Fibroblast of skin of back (primary cell): ENCODE measurements at regions not wholly inside any gene's neighbourhood (a gene's known extent, or its start where the extent isn't known, plus 50 kb on each side); places are given as distances from the start of the nearest gene placed in this dataset.
"Not testable (repeated sequence)": the region's sequence is repeated elsewhere in the genome, so short reads cannot be mapped to it uniquely, and the experiment has no call there.

Experiments
- DNase-seq: peaks from one replicate; pipeline ENCODE4 v3.0.0-alpha.2; 2013

DNA sequence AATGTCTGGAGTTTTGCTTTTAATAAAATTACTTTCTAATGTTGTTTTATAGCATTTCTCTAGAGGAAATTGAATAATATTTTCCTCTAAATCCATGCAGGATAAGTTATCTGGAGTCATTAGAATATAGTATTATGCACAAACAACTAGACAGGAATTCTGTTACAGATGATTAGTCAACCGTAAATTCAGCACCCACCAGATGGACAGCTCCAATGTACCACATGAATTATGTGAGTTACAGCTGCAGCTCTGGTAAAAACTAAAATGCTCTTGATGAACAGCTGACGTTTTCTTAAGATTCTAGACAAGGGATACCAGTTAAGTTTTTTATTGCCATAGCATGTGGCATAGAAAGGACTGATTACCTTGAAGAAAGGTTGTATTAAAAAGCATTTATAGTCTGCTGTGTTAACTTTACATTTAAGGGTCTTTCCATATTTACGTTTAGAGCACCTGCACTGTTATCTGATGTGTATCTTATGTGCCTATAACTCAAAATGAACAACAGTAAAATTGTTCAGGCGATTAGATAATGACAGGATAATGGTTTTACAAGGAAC is 321.4 kb upstream of the LRFN5 start:
- peak; percentile 37 for DNase-seq

GRCh38 chr14:41280745-41281144 is 325.9 kb upstream of the LRFN5 start:
- no peak for DNase-seq

GRCh38 chr14:41277450-41277849 is 329.2 kb upstream of the LRFN5 start:
- DNase-seq = no peak

GRCh38 chr14:41257476-41257875 is 349.2 kb upstream of the LRFN5 start:
- DNase-seq = no peak

GRCh38 chr14:41235466-41235865 is 371.2 kb upstream of the LRFN5 start:
- no peak for DNase-seq

DNA sequence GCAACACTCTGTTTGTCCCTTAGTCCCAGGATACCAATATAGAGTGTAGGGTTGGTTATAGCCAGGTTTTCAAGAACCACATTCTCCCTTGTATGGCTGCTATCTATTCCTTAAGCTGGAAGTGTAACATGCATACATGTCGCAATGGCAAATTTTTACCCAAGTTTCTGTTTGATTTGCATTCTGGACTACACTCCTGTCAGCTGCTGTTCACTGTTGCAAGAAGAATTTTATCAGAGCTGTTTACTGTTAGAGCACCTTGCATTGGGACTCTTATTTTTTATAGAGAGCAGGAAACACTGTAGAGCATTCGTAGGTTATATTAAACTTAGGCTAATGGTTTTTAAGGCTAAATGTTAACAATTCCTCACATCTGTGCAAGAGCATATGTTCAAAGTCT is 376.0 kb upstream of the LRFN5 start:
- DNase-seq = no peak

DNA sequence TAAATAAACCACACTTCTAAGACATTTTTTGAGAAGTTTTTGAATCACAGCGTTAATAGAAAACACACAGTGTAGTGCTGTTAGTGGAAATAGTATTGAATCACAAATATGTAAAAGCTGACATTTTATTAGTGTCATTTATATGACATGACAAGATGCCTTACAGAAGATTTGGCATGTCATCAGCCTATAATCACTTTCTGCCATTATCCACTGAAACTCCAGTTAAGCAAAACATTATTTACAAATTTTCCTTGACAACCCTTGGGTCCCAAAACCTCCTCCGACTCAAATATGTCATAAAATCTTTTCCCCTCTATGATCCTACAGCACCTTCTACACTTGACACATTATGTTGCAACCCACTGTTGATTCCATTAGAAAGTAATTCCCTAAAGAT is 376.9 kb upstream of the LRFN5 start:
- DNase-seq = no peak

DNA sequence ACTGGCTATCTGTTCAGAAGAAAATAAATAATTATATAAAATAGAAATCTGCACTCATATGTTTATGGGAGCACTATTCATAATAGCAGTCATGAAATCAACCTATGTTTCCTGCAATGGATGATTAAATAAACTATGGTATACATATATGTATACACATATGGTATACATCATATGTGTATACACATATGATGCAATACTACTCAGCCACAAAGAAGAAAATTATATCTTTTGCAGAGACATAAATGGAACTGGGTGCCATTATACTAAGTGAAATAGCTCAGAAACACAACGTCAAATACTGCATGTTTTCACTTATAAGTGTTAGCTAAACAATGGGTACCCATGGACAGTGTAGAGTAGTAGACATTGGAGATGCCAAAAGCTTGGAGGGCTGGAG is 381.2 kb upstream of the LRFN5 start:
- DNase-seq = no peak

DNA sequence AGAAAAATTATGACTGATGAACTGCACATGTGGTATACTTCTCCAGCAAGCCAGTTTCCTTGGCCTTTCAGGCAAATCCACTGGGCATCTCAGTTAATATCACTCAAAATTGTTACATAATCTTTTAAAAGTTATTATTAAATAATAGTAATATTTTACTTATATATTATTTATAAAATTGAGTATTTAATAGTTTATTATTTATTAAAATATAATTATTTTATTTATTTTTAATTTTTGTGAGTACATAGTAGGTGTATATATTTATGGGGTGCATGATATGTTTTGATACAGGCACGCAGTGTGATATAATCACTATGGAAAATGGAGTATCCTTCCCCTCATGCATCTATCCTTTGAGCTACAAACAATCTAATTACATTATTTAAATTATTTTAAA is 384.1 kb upstream of the LRFN5 start:
- DNase-seq = no peak

DNA sequence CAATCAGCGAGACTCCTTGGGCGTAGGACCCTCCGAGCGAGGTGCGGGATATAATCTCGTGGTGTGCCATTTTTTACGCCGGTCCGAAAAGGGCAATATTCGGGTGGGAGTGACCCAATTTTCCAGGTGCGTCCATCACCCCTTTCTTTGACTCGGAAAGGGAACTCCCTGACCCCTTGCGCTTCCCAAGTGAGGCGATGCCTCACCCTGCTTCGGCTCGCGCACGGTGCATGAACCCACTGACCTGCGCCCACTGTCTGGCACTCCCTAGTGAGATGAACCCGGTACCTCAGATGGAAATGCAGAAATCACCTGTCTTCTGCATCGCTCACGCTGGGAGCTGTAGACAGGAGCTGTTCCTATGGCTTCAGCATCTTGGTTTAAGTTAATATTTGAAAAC is 391.7 kb upstream of the LRFN5 start:
- DNase-seq = not testable (repeated sequence)

DNA sequence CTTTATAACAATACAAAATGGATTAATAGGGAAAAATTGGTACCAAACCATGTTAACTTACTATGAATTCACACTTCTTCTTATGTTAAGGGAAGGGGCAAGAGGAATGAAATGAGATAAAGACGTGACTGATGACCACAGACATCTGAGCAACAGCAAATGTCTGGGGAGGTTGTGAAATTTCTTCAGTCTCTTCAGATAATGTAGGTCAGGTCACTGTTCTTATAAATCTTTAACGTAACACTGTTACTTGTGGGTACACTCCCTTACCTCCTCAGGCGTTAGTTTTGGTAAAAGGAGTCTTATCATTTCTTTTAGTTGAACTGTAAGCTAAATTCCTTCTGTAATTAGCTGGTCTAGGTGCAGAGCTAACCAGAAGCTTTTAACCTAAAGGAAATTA is 405.0 kb upstream of the LRFN5 start:
- DNase-seq = no peak

GRCh38 chr14:41187868-41188267 is 418.8 kb upstream of the LRFN5 start:
- DNase-seq = no peak

DNA sequence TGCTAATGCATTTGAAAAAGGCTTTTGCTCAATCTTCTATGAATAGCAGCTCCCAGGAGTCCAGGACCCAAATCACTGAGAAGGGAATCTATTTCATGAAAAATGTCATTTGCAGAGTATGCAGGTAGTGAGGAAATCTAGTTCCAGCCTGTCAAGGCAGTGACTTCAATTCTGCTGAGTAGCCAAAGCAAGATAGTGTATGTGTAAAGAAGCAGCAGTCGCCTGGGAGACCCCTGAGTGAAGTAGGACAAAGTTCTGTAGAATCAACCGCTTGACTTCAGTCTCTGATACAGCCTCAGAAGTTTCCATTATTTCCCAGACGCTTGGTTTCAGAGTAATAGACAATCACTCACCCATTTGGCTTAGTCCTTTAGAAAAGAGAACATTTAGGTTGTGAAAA is 435.6 kb upstream of the LRFN5 start:
- no peak for DNase-seq

GRCh38 chr14:41167040-41167439 is 439.6 kb upstream of the LRFN5 start:
- no peak for DNase-seq

GRCh38 chr14:41154143-41154807 is 452.4 kb upstream of the LRFN5 start:
- DNase-seq = no peak

DNA sequence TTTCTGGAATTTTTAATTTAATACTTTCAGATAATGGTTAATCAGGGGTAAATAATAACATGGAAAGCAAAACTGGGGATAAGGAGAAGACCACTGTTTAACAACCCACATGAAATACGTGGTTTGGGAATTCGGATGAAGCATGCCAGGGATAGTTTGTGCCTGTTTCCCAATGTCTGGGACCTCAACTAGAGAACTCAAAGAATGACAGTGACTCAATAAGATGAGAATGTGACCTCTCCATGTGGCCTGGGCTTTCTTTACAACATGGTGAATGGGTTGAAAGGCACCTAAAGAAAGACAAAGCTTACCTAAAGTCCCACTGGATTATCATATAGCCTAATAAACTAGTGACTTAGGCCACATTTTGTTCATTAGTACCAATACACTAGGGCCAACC is 460.3 kb upstream of the LRFN5 start:
- DNase-seq = peak; percentile 0

- DNase-seq = no peak
Observed at GRCh38 chr14:41144370-41144769, 462.3 kb upstream of the LRFN5 start.

GRCh38 chr14:41137741-41138140 is 468.9 kb upstream of the LRFN5 start:
- no peak for DNase-seq

DNA sequence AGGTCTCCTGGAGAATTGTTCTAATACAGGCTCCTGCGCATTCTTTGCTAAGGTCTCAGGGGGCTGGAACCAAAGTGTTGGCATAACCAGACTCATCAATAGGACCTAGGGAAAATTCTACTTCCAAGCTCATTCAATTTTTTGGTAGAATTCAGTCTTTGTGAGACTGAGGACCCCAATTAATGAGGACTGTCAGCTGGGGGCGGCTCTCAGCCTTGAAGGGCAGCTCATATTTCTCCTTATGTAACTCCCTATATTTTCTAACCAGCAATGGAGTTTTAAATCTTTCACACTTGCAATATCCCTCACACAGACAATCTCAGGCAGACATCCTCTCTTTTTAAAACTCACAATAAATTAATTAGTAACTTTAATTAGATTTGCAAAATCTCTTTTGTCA is 476.4 kb upstream of the LRFN5 start:
- DNase-seq = no peak

DNA sequence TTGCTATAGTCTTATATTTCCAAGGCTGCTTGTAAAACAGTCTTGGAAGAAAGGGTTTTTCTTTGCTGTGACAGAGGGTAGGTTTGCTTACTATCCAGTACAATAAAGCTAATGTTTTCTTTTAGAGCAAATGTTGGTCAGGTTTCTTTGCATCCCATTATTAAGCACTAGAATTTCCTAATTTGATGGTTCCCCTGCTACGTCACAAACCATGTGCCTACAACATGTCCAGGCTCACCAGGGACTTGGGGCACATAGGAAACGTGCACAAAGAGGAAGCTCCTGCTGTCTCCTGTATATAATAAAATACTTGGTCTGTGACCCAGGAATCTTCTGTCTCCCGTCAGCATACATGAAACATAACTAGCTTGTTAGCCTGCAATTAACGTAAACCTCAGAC is 486.3 kb upstream of the LRFN5 start:
- DNase-seq = no peak

DNA sequence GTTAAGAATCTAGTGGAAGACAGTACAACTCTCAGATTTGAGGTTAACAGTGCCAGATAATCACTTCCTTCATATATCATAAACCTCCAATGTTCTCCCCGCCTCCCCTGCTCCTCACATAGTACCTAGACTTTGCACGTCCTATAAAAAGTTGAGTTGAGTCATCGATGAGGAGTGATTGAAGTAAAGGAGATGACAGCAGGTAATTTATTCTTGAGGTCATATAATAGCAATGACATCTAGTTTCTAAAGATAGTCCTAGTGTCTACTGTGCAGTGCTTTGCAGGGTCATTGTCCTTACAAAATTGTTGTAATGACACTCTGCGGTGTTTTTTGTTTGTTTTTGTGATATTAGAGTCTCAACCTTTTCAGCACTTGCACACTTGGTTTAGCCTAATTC is 510.5 kb upstream of the LRFN5 start:
- DNase-seq = no peak

DNA sequence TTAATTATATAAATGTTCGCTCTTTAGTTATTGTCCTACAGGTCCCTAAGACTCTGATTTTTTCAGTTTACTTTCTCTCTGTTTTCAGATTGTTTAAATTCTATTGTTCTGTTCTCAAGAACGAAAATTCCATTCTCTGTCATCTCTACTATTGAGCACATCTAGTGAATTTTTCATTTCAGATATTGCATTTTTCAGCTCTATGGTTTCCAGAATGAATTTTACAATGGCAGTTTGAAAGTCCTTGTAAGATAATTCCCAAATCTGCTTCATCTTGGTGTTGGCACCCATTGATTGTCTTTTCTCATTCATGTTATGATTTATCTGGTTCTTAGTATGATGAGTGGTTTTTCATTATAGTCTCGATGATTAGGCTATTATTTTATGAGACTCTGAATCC is 519.6 kb upstream of the LRFN5 start:
- DNase-seq = no peak

DNA sequence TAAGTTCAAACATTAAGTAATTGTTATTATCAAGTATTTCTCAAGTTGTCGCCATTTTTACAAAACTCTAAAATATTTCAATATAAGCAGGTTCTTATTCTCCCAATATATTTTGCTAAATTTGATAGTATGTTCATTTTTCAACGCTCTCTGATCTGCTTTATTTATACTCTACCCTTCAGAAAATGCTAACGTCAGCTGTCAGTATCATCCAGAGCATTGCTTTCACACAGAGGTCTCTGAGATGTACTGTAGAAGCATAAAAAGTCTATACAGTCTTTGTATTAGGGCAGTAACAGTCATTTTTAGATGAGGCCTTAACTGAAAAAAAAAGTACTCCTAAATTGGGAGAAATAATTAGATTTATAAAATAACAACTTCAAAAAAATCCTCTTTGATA is 533.1 kb upstream of the LRFN5 start:
- DNase-seq = no peak

GRCh38 chr14:41072776-41073175 is 533.9 kb upstream of the LRFN5 start:
- DNase-seq = no peak

DNA sequence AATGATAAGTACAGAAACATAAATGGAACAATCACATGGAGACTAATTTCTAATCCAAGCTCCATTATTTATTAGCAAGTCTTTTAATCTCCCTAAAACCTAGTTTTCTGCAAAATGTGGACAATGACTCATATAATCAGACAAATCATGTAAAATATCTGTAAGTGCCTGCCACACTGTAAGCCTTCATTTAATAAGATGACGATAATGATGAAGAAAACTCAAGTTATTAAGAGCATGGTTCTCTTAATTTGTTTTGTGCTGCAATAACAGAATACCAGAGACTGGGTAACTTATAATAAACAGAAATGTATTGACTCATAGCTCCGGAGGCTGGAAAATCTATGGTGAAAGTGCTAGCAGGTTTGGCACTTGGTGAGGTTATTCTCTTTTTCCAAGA is 535.3 kb upstream of the LRFN5 start:
- DNase-seq = no peak
